Gastroesophageal sphincter (tissue), 3 donors: ENCODE measurements at regions not wholly inside any gene's neighbourhood (a gene's known extent, or its start where the extent isn't known, plus 50 kb on each side); places are given as distances from the start of the nearest gene placed in this dataset.

Experiments
- POLR2A ChIP-seq, 2 donors: fragments of 450-650 bp; IDR thresholded peaks; one replicate each; pipeline ENCODE4 v1.6.1; 2017; ENCODE audit warnings: antibody characterized with exemption in 2 of 2, mild to moderate bottlenecking in 2 of 2, moderate library complexity in 1 of 2
- TF ChIP-seq, protein P1 (sequence below), 4 experiments: fragments of 200-600 bp in 2 of 4; fragments of 450-650 bp in 2 of 4; sonication (generic) in 1 of 4; IDR thresholded peaks; one replicate each; pipeline ENCODE4 v1.5.1; 2017 to 2019; ENCODE audit warnings: antibody characterized with exemption in 4 of 4, mild to moderate bottlenecking in 2 of 4, moderate library complexity in 2 of 4

DNA sequence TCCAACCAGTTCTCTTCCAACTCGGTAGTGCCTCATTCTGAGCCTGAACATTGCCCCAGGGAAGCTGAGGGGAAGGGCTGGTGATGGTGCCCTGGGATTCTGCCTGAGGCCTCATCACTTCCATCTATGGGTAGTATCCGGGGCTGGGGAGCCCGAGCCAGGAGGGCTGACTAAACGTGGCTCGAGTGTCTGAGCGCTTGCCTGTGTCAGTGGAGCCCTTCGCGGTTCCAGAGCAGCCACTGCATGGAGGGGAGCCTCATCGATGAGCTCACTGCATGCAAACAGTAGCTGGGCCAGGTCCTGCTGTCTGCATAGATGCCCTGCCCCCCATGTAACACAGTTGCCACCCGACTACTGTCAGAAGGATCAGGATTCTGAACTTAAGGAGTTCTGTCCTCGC, 129.3 kb downstream of the GLI2 start:
- TF ChIP-seq POLR2A (IDR thresholded peaks at IDR 0.05), result no peak
- TF ChIP-seq, protein P1, sequence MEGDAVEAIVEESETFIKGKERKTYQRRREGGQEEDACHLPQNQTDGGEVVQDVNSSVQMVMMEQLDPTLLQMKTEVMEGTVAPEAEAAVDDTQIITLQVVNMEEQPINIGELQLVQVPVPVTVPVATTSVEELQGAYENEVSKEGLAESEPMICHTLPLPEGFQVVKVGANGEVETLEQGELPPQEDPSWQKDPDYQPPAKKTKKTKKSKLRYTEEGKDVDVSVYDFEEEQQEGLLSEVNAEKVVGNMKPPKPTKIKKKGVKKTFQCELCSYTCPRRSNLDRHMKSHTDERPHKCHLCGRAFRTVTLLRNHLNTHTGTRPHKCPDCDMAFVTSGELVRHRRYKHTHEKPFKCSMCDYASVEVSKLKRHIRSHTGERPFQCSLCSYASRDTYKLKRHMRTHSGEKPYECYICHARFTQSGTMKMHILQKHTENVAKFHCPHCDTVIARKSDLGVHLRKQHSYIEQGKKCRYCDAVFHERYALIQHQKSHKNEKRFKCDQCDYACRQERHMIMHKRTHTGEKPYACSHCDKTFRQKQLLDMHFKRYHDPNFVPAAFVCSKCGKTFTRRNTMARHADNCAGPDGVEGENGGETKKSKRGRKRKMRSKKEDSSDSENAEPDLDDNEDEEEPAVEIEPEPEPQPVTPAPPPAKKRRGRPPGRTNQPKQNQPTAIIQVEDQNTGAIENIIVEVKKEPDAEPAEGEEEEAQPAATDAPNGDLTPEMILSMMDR (IDR thresholded peaks at IDR 0.05), result no peak
